ENCODE measurements at regions not wholly inside any gene's neighbourhood (a gene's known extent, or its start where the extent isn't known, plus 50 kb on each side); places are given as distances from the start of the nearest gene placed in this dataset.

GRCh38 chr16:86831366-86831765 is 253.0 kb downstream of the FOXL1 start:
- Histone ChIP-seq H3K4me3 (no peak overlapping the region), H3K27ac (no peak overlapping the region), H3K9me3 (no peaks in the 10 kb centered on the region), H3K27me3 (no peaks in the 10 kb centered on the region), H3K4me1 (no peaks in the 10 kb centered on the region), H3K36me3 (ENCODE audit: low read depth, missing control alignments) (no peaks in the 10 kb centered on the region)
- TF ChIP-seq POLR2A (IDR thresholded peaks at IDR 0.05) (no peak), CTCF (IDR thresholded peaks at IDR 0.05) (no peak)
- 82 to 95% methylated on average over 5 of the region's 5 CpGs for WGBS, 2 donors
- intact Hi-C loops (cut with DNase I; ENCODE audit: low total_unique reads) = no loop called here
- no peak for DNase-seq

GRCh38 chr16:86833136-86833535 is 254.8 kb downstream of the FOXL1 start:
- no peak for DNase-seq
- H3K36me3 ChIP-seq (ENCODE audit: low read depth, missing control alignments) = no peaks in the 10 kb centered on the region
- no peaks in the 10 kb centered on the region for H3K9me3 ChIP-seq
- no peaks in the 10 kb centered on the region for H3K4me1 ChIP-seq
- H3K27ac ChIP-seq = no peak overlapping the region
- TF ChIP-seq POLR2A (IDR thresholded peaks at IDR 0.05) (no peak), CTCF (IDR thresholded peaks at IDR 0.05) (no peak)
- H3K4me3 ChIP-seq = no peak overlapping the region
- no peaks in the 10 kb centered on the region for H3K27me3 ChIP-seq
- intact Hi-C loops (cut with DNase I; ENCODE audit: low total_unique reads) = no loop called here
- 19 to 42% methylated on average over 9 of the region's 9 CpGs for WGBS, 2 donors

GRCh38 chr16:86834451-86835035 is 256.2 kb downstream of the FOXL1 start:
- intact Hi-C loops (cut with DNase I; ENCODE audit: low total_unique reads) = no loop called here
- WGBS, 2 donors = 76 to 84% methylated on average over 20 to 22 of the region's 22 CpGs
- Histone ChIP-seq H3K9me3 (no peaks in the 10 kb centered on the region), H3K27ac (no peak overlapping the region), H3K36me3 (ENCODE audit: low read depth, missing control alignments) (no peaks in the 10 kb centered on the region), H3K4me3 (no peak overlapping the region), H3K4me1 (no peaks in the 10 kb centered on the region), H3K27me3 (no peaks in the 10 kb centered on the region)
- DNase-seq = no peak
- TF ChIP-seq CTCF (IDR thresholded peaks at IDR 0.05) (no peak), POLR2A (IDR thresholded peaks at IDR 0.05) (no peak)

GRCh38 chr16:86835982-86836381 is 257.6 kb downstream of the FOXL1 start:
- H3K4me1 ChIP-seq = no peaks in the 10 kb centered on the region
- H3K36me3 ChIP-seq (ENCODE audit: low read depth, missing control alignments) = no peaks in the 10 kb centered on the region
- H3K27me3 ChIP-seq = no peaks in the 10 kb centered on the region
- TF ChIP-seq POLR2A (IDR thresholded peaks at IDR 0.05) (no peak), CTCF (IDR thresholded peaks at IDR 0.05) (no peak)
- H3K9me3 ChIP-seq = no peaks in the 10 kb centered on the region
- WGBS, 2 donors = 93 to 96% methylated on average over 16 of the region's 18 CpGs
- intact Hi-C loops (cut with DNase I; ENCODE audit: low total_unique reads) = no loop called here
- no peak for DNase-seq
- H3K4me3 ChIP-seq = no peak overlapping the region
- no peak overlapping the region for H3K27ac ChIP-seq

GRCh38 chr16:86836503-86837129 is 258.3 kb downstream of the FOXL1 start:
- Histone ChIP-seq H3K9me3 (no peaks in the 10 kb centered on the region), H3K4me1 (no peaks in the 10 kb centered on the region), H3K27me3 (no peaks in the 10 kb centered on the region), H3K4me3 (no peak overlapping the region), H3K36me3 (ENCODE audit: low read depth, missing control alignments) (no peaks in the 10 kb centered on the region), H3K27ac (no peak overlapping the region)
- TF ChIP-seq POLR2A (IDR thresholded peaks at IDR 0.05) (no peak), CTCF (IDR thresholded peaks at IDR 0.05) (no peak)
- intact Hi-C loops (cut with DNase I; ENCODE audit: low total_unique reads) = no loop called here
- DNase-seq = no peak
- 84 to 92% methylated on average over 11 of the region's 11 CpGs for WGBS, 2 donors
